MM.1S (cell line): ENCODE measurements at regions not wholly inside any gene's neighbourhood (a gene's known extent, or its start where the extent isn't known, plus 50 kb on each side); places are given as distances from the start of the nearest gene placed in this dataset.

Experiments used
- DNase-seq: peaks from one replicate; pipeline ENCODE4 v3.0.0-alpha.2; 2015
- H2AFZ ChIP-seq: fragments of 300-600 bp; sonication (generic); 2 replicates; pipeline ENCODE4 v1.6.0; 2016; ENCODE audit warnings: antibody characterized with exemption, low read length
- H3F3A ChIP-seq: fragments of 300-600 bp; sonication (generic); 2 replicates; pipeline ENCODE4 v1.6.1; 2016; ENCODE audit warnings: mild to moderate bottlenecking, antibody characterized with exemption, low read length, moderate library complexity, mixed read lengths; ENCODE audit not compliant: insufficient read depth
- H3K27ac ChIP-seq: fragments of 300-600 bp; sonication (generic); 2 replicates; pipeline ENCODE4 v1.5.1; 2016; ENCODE audit warnings: mild to moderate bottlenecking, low read length
- H3K27me3 ChIP-seq: fragments of 300-600 bp; sonication (generic); replicated peaks from 2 replicates; pipeline ENCODE4 v1.6.0; 2016; ENCODE audit warnings: low read length; ENCODE audit not compliant: insufficient read depth
- H3K36me3 ChIP-seq: fragments of 300-600 bp; sonication (generic); replicated peaks from 2 replicates; pipeline ENCODE4 v1.6.1; 2016; ENCODE audit warnings: mild to moderate bottlenecking, low read length, mixed read lengths; ENCODE audit not compliant: insufficient read depth
- H3K4me1 ChIP-seq: fragments of 300-600 bp; sonication (generic); 2 replicates; pipeline ENCODE4 v1.6.1; 2016; ENCODE audit warnings: low read length, mixed read lengths
- H3K4me2 ChIP-seq: fragments of 300-600 bp; sonication (generic); 2 replicates; pipeline ENCODE4 v1.6.0; 2016; ENCODE audit warnings: low read depth, low read length
- H3K4me3 ChIP-seq: fragments of 300-600 bp; sonication (generic); 2 replicates; pipeline ENCODE4 v1.5.1; 2016; ENCODE audit warnings: low read length, mixed read lengths
- H3K79me2 ChIP-seq: fragments of 300-600 bp; sonication (generic); 2 replicates; pipeline ENCODE4 v1.6.1; 2016; ENCODE audit warnings: mixed run types, low read length, mixed read lengths
- H3K9ac ChIP-seq: fragments of 300-600 bp; sonication (generic); 2 replicates; pipeline ENCODE4 v1.6.1; 2016; ENCODE audit warnings: low read length, mixed read lengths
- H3K9me2 ChIP-seq: fragments of 300-600 bp; sonication (generic); replicated peaks from 2 replicates; pipeline ENCODE4 v1.6.1; 2016; ENCODE audit warnings: mild to moderate bottlenecking, low read length, mixed read lengths; ENCODE audit not compliant: insufficient read depth
- H3K9me3 ChIP-seq: fragments of 300-600 bp; sonication (generic); replicated peaks from 2 replicates; pipeline ENCODE4 v1.6.1; 2016; ENCODE audit warnings: mild to moderate bottlenecking, low read length, mixed read lengths; ENCODE audit not compliant: insufficient read depth
- H4K20me1 ChIP-seq: fragments of 300-600 bp; sonication (generic); 2 replicates; pipeline ENCODE4 v1.6.1; 2016; ENCODE audit warnings: mild to moderate bottlenecking, low read length, moderate library complexity, mixed read lengths; ENCODE audit not compliant: insufficient read depth
- CTCF ChIP-seq: fragments of 300-600 bp; sonication (generic); IDR thresholded peaks from 2 replicates; pipeline ENCODE4 v1.5.1; 2016; ENCODE audit warnings: antibody characterized with exemption, low read length, mixed read lengths
- EZH2 ChIP-seq: fragments of 300-600 bp; sonication (generic); optimal IDR thresholded peaks from 2 replicates; pipeline ENCODE3; 2017; ENCODE audit warnings: low read depth, mild to moderate bottlenecking, antibody characterized with exemption, low read length, mixed read lengths
- EZH2phosphoT487 ChIP-seq: fragments of 300-600 bp; sonication (generic); IDR thresholded peaks from 2 replicates; pipeline ENCODE4 v1.6.1; 2018; ENCODE audit warnings: antibody characterized with exemption, low read length

- no peaks in the 10 kb centered on the region for H3F3A ChIP-seq
- H3K9me3 ChIP-seq, result no peaks in the 10 kb centered on the region
- no peak for DNase-seq
- TF ChIP-seq CTCF (no peak), EZH2phosphoT487 (no peak), EZH2 (no peak)
- no peaks in the 10 kb centered on the region for H3K27me3 ChIP-seq
- H3K9ac ChIP-seq, result no peak overlapping the region
- H2AFZ ChIP-seq, result no peak overlapping the region
- no peak overlapping the region for H3K4me3 ChIP-seq
- H3K4me1 ChIP-seq, result no peaks in the 10 kb centered on the region
- no peak overlapping the region for H3K4me2 ChIP-seq
- H3K9me2 ChIP-seq, result no peaks in the 10 kb centered on the region
- H3K36me3 ChIP-seq, result no peaks in the 10 kb centered on the region
- H4K20me1 ChIP-seq, result no peaks in the 10 kb centered on the region
- no peak overlapping the region for H3K27ac ChIP-seq
- H3K79me2 ChIP-seq, result no peaks in the 10 kb centered on the region
These were observed 401.6 kb downstream of the FOXG1 start for GRCh38 chr14:29168149-29168548.

GRCh38 chr14:29169408-29169807 is 402.8 kb downstream of the FOXG1 start:
- Histone ChIP-seq H3K4me2 (no peak overlapping the region), H3K9me2 (no peaks in the 10 kb centered on the region), H3K4me3 (no peak overlapping the region), H3K27me3 (no peaks in the 10 kb centered on the region), H3K9ac (no peak overlapping the region), H4K20me1 (no peaks in the 10 kb centered on the region), H3K79me2 (no peaks in the 10 kb centered on the region), H3K9me3 (no peaks in the 10 kb centered on the region), H3F3A (no peaks in the 10 kb centered on the region), H2AFZ (no peak overlapping the region), H3K27ac (no peak overlapping the region), H3K36me3 (no peaks in the 10 kb centered on the region), H3K4me1 (no peaks in the 10 kb centered on the region)
- no peak for TF ChIP-seq EZH2phosphoT487
- TF ChIP-seq CTCF, result no peak
- no peak for TF ChIP-seq EZH2
- DNase-seq, result no peak

- Histone ChIP-seq H3K4me1 (no peaks in the 10 kb centered on the region), H3K27me3 (no peaks in the 10 kb centered on the region), H3K9ac (no peak overlapping the region), H3K4me3 (no peak overlapping the region), H3K4me2 (no peak overlapping the region), H3F3A (no peaks in the 10 kb centered on the region), H2AFZ (no peak overlapping the region), H3K9me3 (no peaks in the 10 kb centered on the region), H3K27ac (no peak overlapping the region), H3K79me2 (no peaks in the 10 kb centered on the region), H3K36me3 (no peaks in the 10 kb centered on the region), H4K20me1 (no peaks in the 10 kb centered on the region), H3K9me2 (no peaks in the 10 kb centered on the region)
- DNase-seq, result no peak
- TF ChIP-seq CTCF (no peak), EZH2phosphoT487 (no peak), EZH2 (no peak)
These were observed 409.1 kb downstream of the FOXG1 start for GRCh38 chr14:29175706-29176105.
